WTC11 (cell line): ENCODE measurements at regions not wholly inside any gene's neighbourhood (a gene's known extent, or its start where the extent isn't known, plus 50 kb on each side); places are given as distances from the start of the nearest gene placed in this dataset.

ENCODE experiments used
- ATAC-seq: fragments of 200-7000 bp; cut with Tn5 transposase; 2 replicates; pipeline ENCODE4 v1.10.0; 2021; ENCODE audit warnings: mild to moderate bottlenecking, moderate library complexity
- CTCF ChIA-PET: fragments of 300-600 bp; sonication (Branson Sonifier 250); formaldehyde crosslinking; loops from one replicate; lab custom pipeline; 2021; ENCODE audit warnings: antibody characterized with exemption; lab: Charles Lee
- POLR2A ChIA-PET: fragments of 350-600 bp; sonication (Branson Sonifier 250); formaldehyde crosslinking; loops from one replicate; lab custom pipeline; 2021; ENCODE audit warnings: antibody characterized with exemption; lab: Charles Lee
- DNase-seq: peaks from one replicate; pipeline ENCODE4 v3.0.0; 2021; ENCODE audit warnings: low spot score
- H3K27ac Mint-ChIP-seq: 2 replicates; pipeline ENCODE4 v1.8.0; 2021; ENCODE audit warnings: mixed read lengths
- H3K27me3 Mint-ChIP-seq: 2 replicates; pipeline ENCODE4 v1.8.0; 2021; ENCODE audit warnings: low read depth, mild to moderate bottlenecking, moderate library complexity, mixed read lengths
- H3K36me3 Mint-ChIP-seq: 2 replicates; pipeline ENCODE4 v1.8.0; 2021; ENCODE audit warnings: mixed read lengths
- H3K4me1 Mint-ChIP-seq: 2 replicates; pipeline ENCODE4 v1.8.0; 2022; ENCODE audit warnings: mixed read lengths
- H3K4me3 Mint-ChIP-seq: 2 replicates; pipeline ENCODE4 v1.8.0; 2021; ENCODE audit warnings: mild to moderate bottlenecking, moderate library complexity, mixed read lengths
- H3K9me3 Mint-ChIP-seq: 2 replicates; pipeline ENCODE4 v1.8.0; 2021; ENCODE audit warnings: mixed read lengths
- ATF1 ChIP-seq: sonication (generic); formaldehyde crosslinking; IDR thresholded peaks from 2 replicates; pipeline ENCODE4 v1.8.1; 2023; ENCODE audit warnings: mild to moderate bottlenecking, moderate library complexity, missing genetic modification reagents
- CDX4 ChIP-seq: fragments of 250-450 bp; sonication (Bioruptor Pico); IDR thresholded peaks from 2 replicates; pipeline ENCODE4 v1.9.0; 2021; ENCODE audit warnings: moderate library complexity, mild to moderate bottlenecking, inconsistent platforms, borderline replicate concordance
- CREB1 ChIP-seq: sonication (generic); formaldehyde crosslinking; IDR thresholded peaks from 2 replicates; pipeline ENCODE4 v1.8.0; 2023; ENCODE audit warnings: mild to moderate bottlenecking, missing genetic modification reagents
- E2F4 ChIP-seq: sonication (generic); formaldehyde crosslinking; IDR thresholded peaks from 2 replicates; pipeline ENCODE4 v1.8.1; 2022; ENCODE audit warnings: low read depth, mild to moderate bottlenecking, moderate library complexity, missing genetic modification reagents, borderline replicate concordance
- EMX1 ChIP-seq: fragments of 250-450 bp; sonication (Bioruptor Pico); IDR thresholded peaks from 2 replicates; pipeline ENCODE4 v1.8.0; 2021; ENCODE audit warnings: mild to moderate bottlenecking
- FOXP1 ChIP-seq: sonication (generic); formaldehyde crosslinking; IDR thresholded peaks from 2 replicates; pipeline ENCODE4 v1.8.0; 2022; ENCODE audit warnings: missing genetic modification reagents, mild to moderate bottlenecking, moderate library complexity, borderline replicate concordance
- GABPB1 ChIP-seq: sonication (generic); formaldehyde crosslinking; IDR thresholded peaks from 2 replicates; pipeline ENCODE4 v1.8.1; 2023; ENCODE audit warnings: mild to moderate bottlenecking, missing genetic modification reagents
- GRHL2 ChIP-seq: fragments of 250-450 bp; sonication (Bioruptor Pico); IDR thresholded peaks from 2 replicates; pipeline ENCODE4 v1.8.0; 2022; ENCODE audit warnings: mild to moderate bottlenecking, moderate library complexity; ENCODE audit not compliant: insufficient replicate concordance, severe bottlenecking
- GTF2I ChIP-seq: fragments of 250-450 bp; sonication (Bioruptor Pico); conservative IDR thresholded peaks from 2 replicates; pipeline ENCODE4 v1.4.0; 2021; ENCODE audit warnings: mild to moderate bottlenecking
- IRF2 ChIP-seq: sonication (generic); formaldehyde crosslinking; IDR thresholded peaks from 2 replicates; pipeline ENCODE4 v1.8.0; 2022; ENCODE audit warnings: low read depth, missing genetic modification reagents, borderline replicate concordance
- KAT7 ChIP-seq: sonication (generic); formaldehyde crosslinking; IDR thresholded peaks from 2 replicates; pipeline ENCODE4 v1.8.1; 2023; ENCODE audit warnings: missing genetic modification reagents, mild to moderate bottlenecking, borderline replicate concordance
- NFATC4 ChIP-seq: fragments of 250-450 bp; sonication (Bioruptor Pico); IDR thresholded peaks from 2 replicates; pipeline ENCODE4 v1.9.0; 2021; ENCODE audit warnings: mild to moderate bottlenecking
- NR1H2 ChIP-seq: sonication (generic); formaldehyde crosslinking; IDR thresholded peaks from 2 replicates; pipeline ENCODE4 v1.9.0; 2021; ENCODE audit warnings: mild to moderate bottlenecking, moderate library complexity, missing genetic modification reagents
- NR2C2 ChIP-seq: sonication (generic); formaldehyde crosslinking; IDR thresholded peaks from 2 replicates; pipeline ENCODE4 v1.8.0; 2022; ENCODE audit warnings: mild to moderate bottlenecking, missing genetic modification reagents
- NR3C1 ChIP-seq: sonication (generic); formaldehyde crosslinking; conservative IDR thresholded peaks from 2 replicates; pipeline ENCODE4 v1.8.1; 2023; ENCODE audit warnings: low read depth, mild to moderate bottlenecking, missing genetic modification reagents
- PRRX2 ChIP-seq: fragments of 250-450 bp; sonication (Bioruptor Pico); IDR thresholded peaks from 2 replicates; pipeline ENCODE4 v1.8.0; 2021; ENCODE audit warnings: mild to moderate bottlenecking
- RELA ChIP-seq: sonication (generic); formaldehyde crosslinking; IDR thresholded peaks from 2 replicates; pipeline ENCODE4 v1.8.1; 2022; ENCODE audit warnings: missing genetic modification reagents, mild to moderate bottlenecking, borderline replicate concordance
- SMAD3 ChIP-seq: sonication (generic); formaldehyde crosslinking; IDR thresholded peaks from 2 replicates; pipeline ENCODE4 v1.8.0; 2022; ENCODE audit warnings: missing genetic modification reagents, mild to moderate bottlenecking, borderline replicate concordance
- TEAD4 ChIP-seq: sonication (generic); formaldehyde crosslinking; IDR thresholded peaks from 2 replicates; pipeline ENCODE4 v1.8.0; 2022; ENCODE audit warnings: mild to moderate bottlenecking, missing genetic modification reagents
- ZBTB43 ChIP-seq: sonication (generic); formaldehyde crosslinking; IDR thresholded peaks from 2 replicates; pipeline ENCODE4 v1.8.1; 2023; ENCODE audit warnings: mild to moderate bottlenecking, missing genetic modification reagents
- ZNF219 ChIP-seq: sonication (generic); formaldehyde crosslinking; IDR thresholded peaks from 2 replicates; pipeline ENCODE4 v1.8.0; 2023; ENCODE audit warnings: missing genetic modification reagents, mild to moderate bottlenecking, borderline replicate concordance
- ZNF263 ChIP-seq: sonication (generic); formaldehyde crosslinking; IDR thresholded peaks from 2 replicates; pipeline ENCODE4 v1.8.1; 2022; ENCODE audit warnings: low read depth, mild to moderate bottlenecking, moderate library complexity, missing genetic modification reagents
- ZNF317 ChIP-seq: sonication (generic); formaldehyde crosslinking; IDR thresholded peaks from 2 replicates; pipeline ENCODE4 v1.8.1; 2023; ENCODE audit warnings: low read depth, mild to moderate bottlenecking, moderate library complexity, missing genetic modification reagents, borderline replicate concordance
- ZNF416 ChIP-seq: fragments of 250-450 bp; sonication (Bioruptor Pico); IDR thresholded peaks from 2 replicates; pipeline ENCODE4 v1.9.0; 2021; ENCODE audit warnings: mild to moderate bottlenecking, inconsistent platforms
- ZNF423 ChIP-seq: fragments of 250-450 bp; sonication (Bioruptor Pico); IDR thresholded peaks from 2 replicates; pipeline ENCODE4 v2.1.2; 2022; ENCODE audit warnings: mild to moderate bottlenecking, moderate library complexity
- ZSCAN18 ChIP-seq: fragments of 250-450 bp; sonication (Bioruptor Pico); IDR thresholded peaks from 2 replicates; pipeline ENCODE4 v2.1.2; 2022; ENCODE audit warnings: mild to moderate bottlenecking, moderate library complexity

GRCh38 chrX:38923451-38923969 is 122.3 kb downstream of the MID1IP1 start:
- no peak for ATAC-seq
- POLR2A ChIA-PET: no interaction called here

GRCh38 chrX:38927592-38927991 is 126.3 kb downstream of the MID1IP1 start:
- Mint-ChIP-seq H3K27me3 (no peaks in the 10 kb centered on the region; the same call in 1 of the 2 replicates), H3K4me1 (no peaks in the 10 kb centered on the region), H3K4me3 (no peak overlapping the region), H3K9me3 (no peaks in the 10 kb centered on the region), H3K27ac (no peak overlapping the region), H3K36me3 (no peaks in the 10 kb centered on the region)
- POLR2A ChIA-PET: no interaction called here
- TF ChIP-seq ZNF219: no peak
- TF ChIP-seq ATF1: no peak
- TF ChIP-seq FOXP1: no peak
- TF ChIP-seq CREB1: no peak
- TF ChIP-seq GABPB1 (CRISPR knock-in tag): no peak
- no peak for TF ChIP-seq RELA (CRISPR knock-in tag)
- no peak for TF ChIP-seq TEAD4 (CRISPR knock-in tag)
- no peak for TF ChIP-seq NR2C2 (CRISPR knock-in tag)
- TF ChIP-seq SMAD3 (CRISPR knock-in tag): no peak
- TF ChIP-seq E2F4 (CRISPR knock-in tag): no peak
- no peak for TF ChIP-seq ZNF423 (CRISPR knock-in tag)
- ATAC-seq (no peak), DNase-seq (no peak)
- CTCF ChIA-PET: no interaction called here

More at GRCh38 chrX:38923451-38923969, 122.3 kb downstream of the MID1IP1 start:
- no peaks in the 10 kb centered on the region for H3K4me1 Mint-ChIP-seq
- no peaks in the 10 kb centered on the region for H3K9me3 Mint-ChIP-seq
- no peak for TF ChIP-seq NR1H2 (CRISPR knock-in tag)
- no peak for TF ChIP-seq NFATC4 (CRISPR knock-in tag)
- no peak for TF ChIP-seq ZNF317
- TF ChIP-seq GRHL2 (CRISPR knock-in tag): no peak
- no peak for TF ChIP-seq GABPB1 (CRISPR knock-in tag)
- no peak for TF ChIP-seq CREB1
- TF ChIP-seq ZNF219: no peak
- no peak for TF ChIP-seq ZSCAN18 (CRISPR knock-in tag)
- no peak for TF ChIP-seq CDX4 (CRISPR knock-in tag)
- TF ChIP-seq EMX1 (CRISPR knock-in tag): no peak
- TF ChIP-seq NR3C1: no peak
- TF ChIP-seq ZNF263 (CRISPR knock-in tag): no peak
- TF ChIP-seq ZNF416 (CRISPR knock-in tag): no peak
- no peak for TF ChIP-seq KAT7 (CRISPR knock-in tag)
- TF ChIP-seq ZBTB43: no peak
- TF ChIP-seq E2F4 (CRISPR knock-in tag): no peak
- TF ChIP-seq IRF2: no peak
- TF ChIP-seq PRRX2 (CRISPR knock-in tag): no peak
- no peak for TF ChIP-seq GTF2I
- H3K36me3 Mint-ChIP-seq: no peaks in the 10 kb centered on the region
- CTCF ChIA-PET: no interaction called here
- H3K27me3 Mint-ChIP-seq: no peaks in the 10 kb centered on the region; the same call in 1 of the 2 replicates
- H3K4me3 Mint-ChIP-seq: no peak overlapping the region
- DNase-seq: no peak
- no peak overlapping the region for H3K27ac Mint-ChIP-seq
